SH-SY5Y (cell line): ENCODE measurements at regions not wholly inside any gene's neighbourhood (a gene's known extent, or its start where the extent isn't known, plus 50 kb on each side); places are given as distances from the start of the nearest gene placed in this dataset.

ENCODE experiments used
- GATA2 ChIP-seq: IDR thresholded peaks from 2 replicates; pipeline ENCODE4 v1.6.1; 2011; ENCODE audit warnings: mild to moderate bottlenecking, low read depth, low read length
- GATA3 ChIP-seq: IDR thresholded peaks from 2 replicates; pipeline ENCODE4 v1.6.1; 2011; ENCODE audit warnings: low read depth, mild to moderate bottlenecking, low read length, moderate library complexity

- TF ChIP-seq GATA3 (no peak), GATA2 (no peak)
Measured at GRCh38 chr7:12815426-12815825, 128.0 kb downstream of the ARL4A start.
